HT1080 (cell line): ENCODE measurements at regions not wholly inside any gene's neighbourhood (a gene's known extent, or its start where the extent isn't known, plus 50 kb on each side); places are given as distances from the start of the nearest gene placed in this dataset.

Experiments used
- DNase-seq: peaks from one replicate; pipeline ENCODE4 v3.0.0-alpha.2; 2015; ENCODE audit warnings: low read depth

DNA sequence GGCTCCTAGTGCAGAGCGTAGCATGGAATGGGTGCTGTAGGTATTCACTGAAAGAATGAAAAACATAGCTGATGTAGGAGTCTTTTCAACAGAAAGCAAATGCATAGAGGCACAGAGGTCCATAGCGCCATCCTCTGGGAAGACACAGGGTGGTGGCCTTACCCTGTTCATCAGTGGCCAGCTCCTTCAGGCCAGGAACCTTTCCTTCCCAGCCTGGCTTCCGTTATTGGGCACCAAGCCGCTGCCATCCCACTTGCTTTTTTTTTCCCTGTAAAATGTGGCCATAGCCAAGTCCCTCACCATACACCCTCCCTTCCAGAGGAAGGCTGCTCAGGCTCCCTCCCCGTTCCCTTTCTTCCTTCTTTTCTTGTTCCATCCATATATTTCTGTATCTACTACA lies 118.1 kb downstream of the ZNF621 start:
- no peak for DNase-seq

DNA sequence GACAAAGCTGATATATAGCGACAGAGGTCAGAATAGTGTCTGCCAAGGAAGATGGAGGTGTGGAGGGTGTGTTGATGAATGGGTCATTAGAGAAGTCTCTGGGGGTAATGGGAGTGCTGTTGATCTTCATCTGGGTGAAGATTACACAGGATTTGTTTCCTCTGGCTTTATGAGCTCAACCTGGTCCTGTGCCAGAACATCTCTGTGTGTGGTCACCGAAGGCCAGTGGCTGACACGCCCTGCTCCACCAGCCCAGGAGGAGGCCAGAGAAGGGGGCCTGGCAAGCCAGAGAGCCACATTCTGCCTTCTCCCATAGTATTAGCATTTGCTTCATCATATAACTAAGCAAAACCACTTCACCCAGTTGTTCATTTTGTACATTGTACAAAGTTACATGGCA lies 121.1 kb downstream of the ZNF621 start:
- peak; percentile 15 for DNase-seq

- peak; percentile 41 for DNase-seq
Observed at GRCh38 chr3:40649346-40649745, 124.6 kb downstream of the ZNF621 start.

DNA sequence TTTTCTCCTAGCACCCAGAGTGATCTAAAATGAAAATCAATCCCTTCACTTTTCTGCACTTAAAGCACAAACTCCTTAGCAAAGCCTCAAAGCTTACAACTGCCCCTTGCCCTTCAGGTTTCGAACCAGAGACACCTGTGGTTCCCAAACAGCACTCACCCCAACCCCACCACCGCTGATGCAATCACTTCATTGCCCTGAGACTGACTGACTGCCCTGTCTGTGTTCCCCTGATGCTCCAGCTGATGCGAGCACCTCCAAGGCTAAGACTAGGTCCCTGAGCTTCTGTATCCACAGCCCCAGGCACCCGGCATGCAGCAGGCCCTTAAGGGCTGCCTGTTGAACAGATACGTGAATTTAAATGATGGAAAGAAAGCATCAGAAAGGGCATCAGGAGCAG lies 127.3 kb downstream of the ZNF621 start:
- no peak for DNase-seq

DNA sequence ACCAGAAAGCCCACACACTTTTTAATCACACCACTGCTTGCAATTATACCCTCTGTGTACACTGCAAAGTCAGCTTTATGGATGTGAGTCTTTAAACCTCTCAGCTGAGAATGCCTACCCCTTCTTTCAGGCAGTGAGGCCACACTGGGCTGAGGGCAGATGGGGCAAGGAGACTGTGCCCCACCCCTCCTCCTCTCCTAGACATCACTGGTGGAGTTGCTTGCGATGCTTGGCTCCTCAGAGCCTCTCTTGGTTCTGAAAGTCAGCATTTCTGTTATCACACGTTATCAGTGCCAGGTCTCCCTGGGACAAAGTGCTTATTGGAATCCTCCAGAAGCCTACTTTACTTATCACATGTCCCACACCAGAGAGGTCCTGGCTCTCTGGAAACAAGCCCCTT lies 128.2 kb downstream of the ZNF621 start:
- DNase-seq = no peak

GRCh38 chr3:40653878-40654277 lies 129.1 kb downstream of the ZNF621 start:
- no peak for DNase-seq

DNA sequence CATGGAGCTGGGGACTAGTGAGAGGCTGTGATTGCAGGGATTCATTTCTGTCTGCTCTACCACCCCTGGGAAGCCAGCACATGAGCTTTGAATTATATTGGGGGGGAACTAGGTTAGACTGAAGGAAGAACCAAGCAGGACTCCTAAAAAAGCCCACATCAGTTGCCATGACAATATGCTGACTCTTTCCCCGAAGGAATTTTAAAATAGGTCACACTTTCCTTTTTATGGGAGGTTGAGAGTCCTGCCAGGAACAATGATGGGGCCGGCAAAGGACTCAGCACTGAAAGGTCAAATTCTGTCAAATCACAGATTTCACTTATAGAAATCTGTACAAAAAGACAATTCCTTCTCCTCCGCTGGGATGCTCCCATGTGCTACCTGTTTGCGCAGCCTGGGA lies 130.8 kb downstream of the ZNF621 start:
- DNase-seq = no peak

DNA sequence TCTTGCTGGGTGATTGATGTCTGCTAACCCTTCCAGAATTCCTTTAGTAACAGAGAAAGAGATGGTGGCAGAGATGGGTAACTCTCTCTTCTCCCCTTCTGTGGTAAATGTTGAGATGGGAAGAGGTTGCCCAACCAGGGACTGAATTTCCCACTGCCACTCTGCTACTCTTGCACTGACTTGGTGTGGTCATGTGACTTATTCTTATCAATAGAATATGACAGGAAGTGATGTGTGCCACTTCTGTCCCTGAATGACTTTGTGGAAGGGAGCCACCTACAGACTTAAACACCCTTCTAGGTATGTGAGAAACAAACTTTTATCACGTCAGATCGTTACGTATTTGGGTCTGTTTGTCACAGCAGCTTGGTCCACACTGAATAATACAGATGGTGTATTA lies 132.9 kb downstream of the ZNF621 start:
- no peak for DNase-seq

GRCh38 chr3:40658305-40658704 lies 133.5 kb downstream of the ZNF621 start:
- DNase-seq = no peak

DNA sequence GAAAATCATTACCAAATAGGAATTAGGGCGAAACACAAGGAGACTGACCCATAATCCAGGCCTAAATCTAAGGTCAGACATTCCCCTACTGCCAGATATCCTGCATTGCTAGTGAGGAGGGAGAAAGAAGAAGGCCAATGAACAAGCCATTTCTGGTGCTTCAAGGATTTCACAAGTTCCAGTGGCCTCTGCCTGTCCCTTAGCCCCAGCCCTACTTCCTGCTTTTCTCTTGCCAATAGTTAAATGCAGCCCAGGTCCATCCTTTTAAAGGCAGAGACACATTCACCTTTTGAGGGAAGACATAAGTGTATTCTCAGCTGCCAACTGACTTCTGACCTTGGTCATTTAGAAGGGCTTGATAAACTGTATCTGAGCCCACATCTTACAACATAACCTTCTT lies 135.8 kb downstream of the ZNF621 start:
- DNase-seq = no peak

GRCh38 chr3:40661284-40661683 lies 136.5 kb downstream of the ZNF621 start:
- DNase-seq = no peak

- DNase-seq = no peak
Observed at GRCh38 chr3:40663280-40663679, 138.5 kb downstream of the ZNF621 start.

- DNase-seq = no peak
Observed at GRCh38 chr3:40669176-40669575, 144.4 kb downstream of the ZNF621 start.

DNA sequence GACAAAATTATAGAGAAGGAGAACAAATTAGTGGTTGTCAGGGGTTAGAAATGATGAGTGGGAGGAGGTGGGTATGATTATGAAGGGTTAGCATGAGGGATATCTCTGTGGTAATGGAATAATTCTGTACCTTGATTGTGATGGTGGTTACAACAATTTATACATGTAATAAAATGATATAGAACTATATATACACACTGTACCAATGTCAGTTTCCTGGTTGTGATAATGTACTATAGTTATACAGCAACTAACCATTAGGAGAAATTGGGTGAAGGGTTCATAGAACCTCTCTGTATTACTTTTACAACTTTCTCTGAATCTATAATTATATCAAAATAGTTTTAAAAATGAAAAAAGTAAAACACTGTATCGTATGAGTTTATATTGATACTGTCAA lies 148.1 kb downstream of the ZNF621 start:
- DNase-seq = no peak

DNA sequence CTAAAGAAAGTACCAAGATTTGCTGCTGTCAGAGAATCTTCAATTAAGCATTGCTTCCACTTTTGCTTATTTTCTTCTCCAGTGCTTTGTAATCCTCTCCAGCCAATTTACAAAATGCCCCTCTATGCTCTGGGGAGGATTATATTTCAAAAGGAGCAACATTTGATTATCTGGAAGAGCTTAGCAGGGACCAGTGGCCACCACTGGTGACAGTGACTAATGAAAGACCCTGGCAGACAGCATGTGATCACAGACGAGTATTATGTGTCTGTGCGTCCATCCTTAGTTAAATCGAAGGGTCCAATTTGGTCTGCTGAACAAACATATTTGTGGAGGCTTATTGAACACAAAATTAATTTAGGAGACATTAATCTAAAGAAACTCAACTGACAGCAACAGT lies 152.6 kb downstream of the ZNF621 start:
- DNase-seq = no peak

- no peak for DNase-seq
Observed at GRCh38 chr3:40677749-40678148, 153.0 kb downstream of the ZNF621 start.

DNA sequence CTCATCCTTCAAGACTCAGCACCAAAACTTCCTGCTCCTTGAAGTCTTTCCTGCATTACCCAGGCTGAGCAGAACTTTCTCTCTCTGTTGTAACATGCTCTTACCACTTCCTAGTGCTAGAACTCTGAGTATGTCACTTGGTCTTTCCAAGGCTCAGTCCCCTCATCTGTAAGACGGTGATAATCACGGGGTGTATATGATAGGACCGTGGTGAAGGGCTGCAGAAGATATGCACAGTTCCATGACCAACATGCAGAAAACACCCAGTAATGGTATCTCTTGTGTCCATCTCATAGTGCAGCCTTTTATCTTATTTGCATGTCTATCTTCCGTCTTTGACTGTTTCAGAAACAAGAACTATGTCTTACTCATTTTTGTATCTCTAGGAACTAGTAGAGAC lies 154.5 kb downstream of the ZNF621 start:
- DNase-seq = no peak

GRCh38 chr3:40680685-40681657 lies 156.2 kb downstream of the ZNF621 start:
- DNase-seq = no peak

GRCh38 chr3:40681658-40682055 lies 156.9 kb downstream of the ZNF621 start:
- no peak for DNase-seq

DNA sequence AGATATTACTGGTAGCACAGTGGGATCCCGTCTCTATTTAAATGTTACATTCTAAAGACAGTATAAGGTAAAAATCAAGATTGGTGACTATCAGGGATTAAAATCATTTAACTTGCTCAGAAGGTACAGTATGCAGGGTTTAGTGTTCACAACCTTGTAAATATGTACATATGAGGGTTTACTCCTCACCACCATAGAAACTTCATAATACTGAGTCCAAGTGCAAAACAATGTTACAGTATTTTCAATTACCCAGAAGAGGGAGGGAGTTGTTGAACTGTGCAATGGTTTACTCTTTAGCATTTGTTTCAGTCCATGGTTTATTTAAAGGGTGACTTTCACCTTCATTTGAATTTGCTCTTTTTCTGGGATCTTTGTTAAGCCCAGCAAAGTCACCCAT lies 165.1 kb downstream of the ZNF621 start:
- DNase-seq = no peak

DNA sequence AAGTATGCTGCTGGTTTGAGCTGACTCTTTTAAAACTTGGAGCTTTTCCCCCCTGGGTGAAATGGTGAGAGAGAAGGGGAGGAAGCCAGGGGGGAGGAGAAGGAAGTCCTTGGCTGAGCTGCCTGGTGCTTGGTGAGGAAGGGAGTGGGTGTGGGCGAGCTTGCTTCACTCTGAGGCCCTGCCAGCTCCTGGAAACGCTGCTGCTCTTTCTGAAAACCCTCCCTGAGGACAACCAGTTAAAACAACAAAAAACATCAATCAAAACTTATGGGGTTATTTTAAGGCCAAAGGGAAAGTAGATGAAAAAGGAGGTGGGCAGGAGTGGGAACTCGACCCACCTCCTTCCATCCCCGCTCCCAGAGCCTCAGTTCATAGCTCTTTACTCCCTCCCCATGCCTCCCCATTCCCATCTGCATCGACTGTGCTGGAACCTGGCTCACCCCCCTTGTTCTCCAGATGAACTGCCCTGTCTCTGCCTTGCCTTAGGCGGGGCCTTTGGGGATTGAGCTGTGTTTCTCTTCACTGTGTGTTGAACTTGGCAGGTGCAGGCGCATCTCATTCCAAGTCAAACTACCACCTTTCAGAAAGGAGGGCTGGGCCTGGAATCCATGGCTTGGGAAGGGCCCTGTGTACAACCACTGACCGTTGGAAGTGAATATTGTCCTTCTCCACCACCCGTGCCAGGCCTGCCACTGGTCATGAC lies 166.1 kb downstream of the ZNF621 start:
- no peak for DNase-seq

- peak; percentile 68 for DNase-seq
Observed at GRCh38 chr3:40691452-40691861, 166.7 kb downstream of the ZNF621 start.

GRCh38 chr3:40695848-40696247 lies 171.1 kb downstream of the ZNF621 start:
- no peak for DNase-seq
